ENCODE measurements at regions not wholly inside any gene's neighbourhood (a gene's known extent, or its start where the extent isn't known, plus 50 kb on each side); places are given as distances from the start of the nearest gene placed in this dataset.

- no peak for FAIRE-seq
Observed at GRCh38 chr2:157194844-157195243, 62.7 kb upstream of the GALNT5 start.

- no peak for FAIRE-seq
Observed at GRCh38 chr2:157196956-157197355, 60.5 kb upstream of the GALNT5 start.

GRCh38 chr2:157197848-157198247 is 59.7 kb upstream of the GALNT5 start:
- FAIRE-seq = no peak

- FAIRE-seq = no peak
Observed at GRCh38 chr2:157203651-157204050, 53.9 kb upstream of the GALNT5 start.

- FAIRE-seq = no peak
Observed at GRCh38 chr2:157204401-157204800, 53.1 kb upstream of the GALNT5 start.

- FAIRE-seq = no peak
Observed at GRCh38 chr2:157206916-157207315, 50.6 kb upstream of the GALNT5 start.

Measured in A204.1 (cell line).